Rectal smooth muscle tissue (tissue), 1 donor: ENCODE measurements at regions not wholly inside any gene's neighbourhood (a gene's known extent, or its start where the extent isn't known, plus 50 kb on each side); places are given as distances from the start of the nearest gene placed in this dataset.

Source experiments
- H3K27ac ChIP-seq: one replicate; pipeline ENCODE4 v1.7.0; 2013; ENCODE audit warnings: low read depth, low read length, inconsistent platforms
- H3K27me3 ChIP-seq: one replicate; pipeline ENCODE4 v1.7.0; 2013; ENCODE audit warnings: low read length; ENCODE audit not compliant: control insufficient read depth, insufficient read depth
- H3K36me3 ChIP-seq: one replicate; pipeline ENCODE4 v1.7.0; 2013; ENCODE audit warnings: low read length; ENCODE audit not compliant: control insufficient read depth, insufficient read depth
- H3K4me1 ChIP-seq: one replicate; pipeline ENCODE4 v1.7.0; 2013; ENCODE audit warnings: low read length; ENCODE audit not compliant: control insufficient read depth, insufficient read depth
- H3K4me3 ChIP-seq: one replicate; pipeline ENCODE4 v1.7.0; 2013; ENCODE audit warnings: low read length
- H3K9ac ChIP-seq: one replicate; pipeline ENCODE4 v1.7.0; 2013; ENCODE audit warnings: low read length

DNA sequence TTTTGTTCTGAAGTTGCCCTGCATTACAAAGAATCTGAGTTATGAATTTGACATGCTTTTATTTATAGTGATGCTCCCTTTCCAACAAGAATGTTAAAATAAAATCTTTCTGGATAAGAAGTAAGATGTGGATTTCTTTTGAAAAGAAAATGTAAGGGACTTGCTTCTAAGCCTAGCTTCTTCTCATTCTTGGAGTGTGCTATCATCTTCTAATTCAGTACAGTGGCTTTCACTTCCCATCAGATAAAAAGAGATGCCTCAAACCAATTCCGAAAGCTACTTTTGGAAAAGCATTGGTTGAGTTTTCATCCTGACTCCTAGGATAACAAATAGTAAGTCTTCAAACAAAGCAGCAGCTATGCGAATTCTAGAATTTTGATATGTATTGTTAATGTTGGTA, 197.0 kb upstream of the ZPLD1 start:
- Histone ChIP-seq H3K4me3 (no peak overlapping the region), H3K27ac (no peak overlapping the region), H3K4me1 (no peaks in the 10 kb centered on the region), H3K27me3 (no peaks in the 10 kb centered on the region), H3K9ac (no peak overlapping the region), H3K36me3 (no peaks in the 10 kb centered on the region)

DNA sequence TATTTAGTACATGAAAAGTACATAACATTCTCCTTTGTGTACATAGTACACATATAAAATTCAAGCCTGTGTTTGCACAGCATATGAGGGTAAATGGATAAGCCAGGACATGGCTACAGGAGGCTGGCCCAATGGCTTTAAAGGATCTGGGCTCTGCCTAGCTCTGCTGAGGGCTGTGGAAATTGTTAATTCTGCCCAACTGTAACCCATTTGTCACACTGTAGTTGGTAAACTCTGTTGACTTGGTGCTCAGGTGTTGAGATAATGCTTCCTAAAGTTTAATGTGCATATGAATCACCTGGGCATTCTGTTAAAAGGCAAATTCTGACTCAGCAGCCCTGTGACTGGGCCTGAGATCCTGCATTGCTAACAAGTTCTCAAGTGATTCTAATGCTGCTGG, 196.5 kb upstream of the ZPLD1 start:
- Histone ChIP-seq H3K4me1 (no peaks in the 10 kb centered on the region), H3K36me3 (no peaks in the 10 kb centered on the region), H3K27me3 (no peaks in the 10 kb centered on the region), H3K27ac (no peak overlapping the region), H3K4me3 (no peak overlapping the region), H3K9ac (no peak overlapping the region)

DNA sequence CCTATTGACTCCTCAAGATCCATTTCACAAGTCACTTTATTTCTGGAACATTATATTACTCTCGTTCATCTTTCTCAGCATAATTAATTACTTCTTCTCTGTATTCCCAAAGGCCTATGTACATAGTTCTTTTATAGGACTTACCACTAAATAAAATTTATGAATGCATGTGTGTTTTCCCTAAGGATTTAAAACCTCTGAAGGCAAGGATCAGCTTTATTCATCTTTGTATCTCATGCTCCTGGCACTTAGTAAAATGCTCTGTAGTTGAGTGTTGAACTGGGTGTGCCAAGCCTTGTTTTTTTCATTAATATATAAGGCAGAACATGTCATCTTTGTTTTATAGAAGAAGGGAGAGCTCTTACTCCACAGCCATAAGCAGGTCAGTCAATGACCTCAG, 194.1 kb upstream of the ZPLD1 start:
- no peaks in the 10 kb centered on the region for H3K27me3 ChIP-seq
- no peaks in the 10 kb centered on the region for H3K36me3 ChIP-seq
- H3K9ac ChIP-seq, result no peak overlapping the region
- H3K4me3 ChIP-seq, result no peak overlapping the region
- H3K27ac ChIP-seq, result no peak overlapping the region
- no peaks in the 10 kb centered on the region for H3K4me1 ChIP-seq

DNA sequence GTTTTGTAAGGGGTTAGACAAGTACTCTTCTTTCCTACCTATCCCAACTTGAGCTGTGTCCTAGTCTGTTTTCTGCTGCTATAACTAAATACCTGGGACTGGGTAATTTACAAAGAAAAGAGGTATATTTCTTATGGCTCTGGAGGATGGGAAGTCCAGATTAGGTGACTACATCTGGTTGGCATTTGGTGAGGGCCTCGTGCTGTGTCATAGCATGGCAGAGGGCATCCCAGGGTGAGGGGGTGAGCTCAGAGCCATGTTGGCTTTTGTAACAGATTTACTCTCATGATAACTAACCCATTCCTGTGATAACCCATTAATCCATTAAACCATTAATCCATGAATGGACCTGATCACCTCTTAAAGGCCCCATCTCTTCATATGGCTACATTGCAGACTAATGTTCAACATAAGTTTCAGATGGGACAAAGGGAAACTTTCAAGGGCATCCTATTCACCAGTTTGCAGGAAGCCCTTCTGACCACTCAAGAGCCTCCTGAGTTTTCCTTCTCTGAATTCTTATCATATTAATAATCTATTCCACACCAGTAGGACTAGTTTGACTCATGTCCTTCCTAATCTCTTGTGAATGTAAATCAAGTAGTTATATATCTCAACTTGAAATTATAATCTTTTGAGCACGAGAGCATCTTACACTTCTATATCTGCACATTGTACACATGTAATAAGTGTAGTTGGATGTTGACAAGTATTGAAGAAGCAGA, 185.7 kb upstream of the ZPLD1 start:
- no peaks in the 10 kb centered on the region for H3K4me1 ChIP-seq
- H3K4me3 ChIP-seq, result no peak overlapping the region
- no peak overlapping the region for H3K9ac ChIP-seq
- no peaks in the 10 kb centered on the region for H3K36me3 ChIP-seq
- no peaks in the 10 kb centered on the region for H3K27me3 ChIP-seq
- no peak overlapping the region for H3K27ac ChIP-seq

DNA sequence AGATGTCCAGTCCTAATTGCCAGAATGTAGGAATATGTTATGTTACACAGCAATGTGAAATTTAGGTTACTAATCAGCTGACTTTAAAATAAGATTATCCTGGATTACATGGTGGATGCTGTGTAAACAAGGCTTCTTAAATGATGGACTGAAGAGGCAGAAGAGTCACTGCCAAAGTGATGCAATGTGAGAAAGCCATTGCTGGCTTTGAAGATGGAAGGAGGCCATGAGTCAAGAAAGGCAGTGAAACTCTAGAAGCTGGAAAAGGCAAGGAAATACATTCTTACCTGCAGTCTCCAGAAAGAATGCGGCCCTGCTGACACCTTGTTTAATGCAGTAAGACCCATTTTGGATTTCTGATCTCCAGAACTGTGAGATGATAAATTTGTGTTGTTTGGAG, 179.1 kb upstream of the ZPLD1 start:
- Histone ChIP-seq H3K4me3 (no peak overlapping the region), H3K4me1 (no peaks in the 10 kb centered on the region), H3K27me3 (no peaks in the 10 kb centered on the region), H3K9ac (no peak overlapping the region), H3K36me3 (no peaks in the 10 kb centered on the region), H3K27ac (no peak overlapping the region)

DNA sequence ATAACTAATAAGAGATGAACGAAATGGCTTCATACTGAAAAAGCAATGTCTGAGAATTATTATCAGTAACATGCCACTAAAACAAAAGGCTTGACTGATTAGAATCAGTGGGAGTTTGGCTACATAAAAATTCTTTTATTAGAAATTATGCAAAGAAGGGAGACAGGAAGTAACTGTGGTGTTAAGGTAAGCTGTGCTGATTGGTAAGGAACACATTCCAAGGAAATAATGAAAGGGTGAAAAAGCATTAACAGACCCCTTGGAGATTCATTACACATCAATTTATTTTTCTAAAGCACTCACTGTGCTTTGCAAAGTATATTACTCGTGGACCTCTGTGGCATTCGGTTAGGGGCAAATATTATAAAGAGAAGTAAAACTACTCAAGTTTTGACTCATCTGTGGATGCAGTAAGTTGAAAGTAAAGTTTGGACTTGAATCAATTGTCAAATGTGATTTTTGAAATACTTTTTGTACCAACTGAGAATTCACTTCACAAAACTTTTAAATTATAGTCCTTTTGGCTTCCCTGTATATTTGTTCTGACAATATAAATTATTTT, 176.1 kb upstream of the ZPLD1 start:
- no peaks in the 10 kb centered on the region for H3K4me1 ChIP-seq
- no peak overlapping the region for H3K4me3 ChIP-seq
- no peak overlapping the region for H3K27ac ChIP-seq
- no peak overlapping the region for H3K9ac ChIP-seq
- H3K36me3 ChIP-seq, result no peaks in the 10 kb centered on the region
- no peaks in the 10 kb centered on the region for H3K27me3 ChIP-seq

DNA sequence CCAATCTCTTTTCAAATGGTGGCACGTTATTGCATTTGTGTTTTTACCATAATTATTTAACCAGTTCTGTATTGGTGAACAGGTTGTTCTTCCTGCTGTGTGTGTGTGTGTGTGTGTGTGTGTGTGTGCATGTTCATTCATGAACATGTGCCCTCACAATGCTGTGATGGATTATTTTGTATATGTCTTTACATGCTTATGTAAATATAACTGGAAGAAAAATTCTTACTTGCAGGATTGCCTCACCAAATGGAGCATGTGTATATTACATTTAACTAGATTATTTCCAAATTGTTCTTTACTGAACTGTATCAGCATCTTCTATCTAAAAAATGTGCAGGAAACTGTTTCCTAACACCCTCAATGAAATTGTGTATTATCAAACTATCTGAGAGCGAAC, 175.2 kb upstream of the ZPLD1 start:
- H3K27ac ChIP-seq, result no peak overlapping the region

DNA sequence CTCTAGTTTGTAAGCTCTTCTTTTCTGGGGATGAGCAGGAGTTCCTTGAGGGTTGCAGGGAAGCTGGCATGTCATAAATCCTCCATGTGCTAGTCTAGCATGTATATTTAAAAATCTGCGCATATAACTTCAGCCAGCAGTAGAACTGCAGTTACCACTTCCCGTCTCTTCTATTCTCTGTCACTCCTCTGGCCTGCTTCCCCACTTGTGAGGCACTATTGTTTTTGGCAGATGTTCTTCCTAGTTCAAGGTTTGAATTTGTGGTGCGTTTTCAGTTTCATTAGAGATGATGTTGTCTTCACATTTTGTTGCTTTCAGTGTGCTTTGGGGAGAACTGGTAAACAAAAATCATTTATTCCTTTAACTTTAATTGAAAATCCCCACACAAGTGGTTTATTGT, 169.1 kb upstream of the ZPLD1 start:
- H3K4me3 ChIP-seq, result no peak overlapping the region
- H3K27me3 ChIP-seq, result no peaks in the 10 kb centered on the region
- no peak overlapping the region for H3K9ac ChIP-seq
- no peaks in the 10 kb centered on the region for H3K4me1 ChIP-seq
- H3K36me3 ChIP-seq, result no peaks in the 10 kb centered on the region
- H3K27ac ChIP-seq, result no peak overlapping the region

More for the DNA sequence above, 175.2 kb upstream of the ZPLD1 start:
- no peaks in the 10 kb centered on the region for H3K36me3 ChIP-seq
- H3K4me1 ChIP-seq, result no peaks in the 10 kb centered on the region
- no peak overlapping the region for H3K9ac ChIP-seq
- H3K4me3 ChIP-seq, result no peak overlapping the region
- H3K27me3 ChIP-seq, result no peaks in the 10 kb centered on the region

DNA sequence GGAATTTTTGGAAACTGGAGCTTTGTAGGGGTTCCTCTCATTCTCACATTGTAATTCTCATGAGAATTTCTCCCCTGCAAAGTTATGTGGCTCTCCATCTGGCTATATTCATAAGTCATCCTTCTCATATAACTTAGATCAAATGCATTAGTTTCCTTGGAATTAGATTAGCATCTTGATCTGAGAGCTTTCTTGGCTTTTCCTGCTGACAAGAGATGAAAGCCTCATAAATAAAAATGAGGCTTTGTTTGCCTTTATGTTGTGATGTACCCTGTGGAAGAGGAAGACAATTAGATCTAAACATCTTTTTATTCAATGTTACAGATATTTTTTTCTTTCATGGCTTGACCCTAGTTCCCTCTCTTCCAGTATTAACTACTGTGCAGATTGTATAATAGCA, 165.4 kb upstream of the ZPLD1 start:
- no peak overlapping the region for H3K9ac ChIP-seq
- no peaks in the 10 kb centered on the region for H3K36me3 ChIP-seq
- no peak overlapping the region for H3K4me3 ChIP-seq
- no peak overlapping the region for H3K27ac ChIP-seq
- no peaks in the 10 kb centered on the region for H3K4me1 ChIP-seq
- no peaks in the 10 kb centered on the region for H3K27me3 ChIP-seq

DNA sequence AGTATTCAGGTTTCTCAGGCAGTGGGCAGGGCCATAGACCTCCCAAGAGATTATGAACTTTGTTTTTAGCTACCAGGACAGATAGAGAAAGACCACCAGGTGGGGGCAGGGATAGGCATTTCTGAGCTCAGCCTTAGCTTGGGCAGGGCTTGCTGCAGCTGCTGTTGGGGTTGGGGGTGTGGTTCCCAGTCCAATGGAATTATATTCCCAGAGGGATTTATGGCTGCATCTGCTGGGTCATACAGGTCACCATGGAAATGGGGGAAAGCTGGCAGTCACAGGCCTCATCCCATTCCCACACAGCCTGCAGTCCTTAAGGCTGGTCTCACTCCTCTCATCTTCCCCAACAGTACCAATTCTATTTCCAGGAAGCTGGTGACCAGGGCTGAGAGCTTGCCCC, 144.6 kb upstream of the ZPLD1 start:
- Histone ChIP-seq H3K27me3 (no peaks in the 10 kb centered on the region), H3K4me3 (no peak overlapping the region), H3K27ac (no peak overlapping the region), H3K4me1 (no peaks in the 10 kb centered on the region), H3K9ac (no peak overlapping the region), H3K36me3 (no peaks in the 10 kb centered on the region)

DNA sequence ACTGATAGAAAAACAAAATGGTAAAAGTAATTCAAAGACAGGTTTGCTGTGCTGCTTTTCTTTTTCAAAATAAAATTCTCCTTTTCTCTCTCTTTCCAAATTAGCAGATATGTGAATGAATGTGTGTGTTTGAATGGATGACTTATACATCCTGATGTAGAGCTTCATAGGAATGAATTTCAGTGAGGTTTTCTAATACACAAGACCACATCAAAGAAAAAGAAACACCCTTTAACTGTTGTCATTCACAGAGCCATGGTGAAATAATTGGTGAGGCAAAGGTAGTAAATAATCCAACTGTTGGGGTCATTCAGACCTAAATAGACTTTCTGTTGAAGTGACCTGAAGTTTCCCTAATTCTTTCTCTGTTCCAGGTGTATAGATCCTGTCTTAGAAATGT, 139.1 kb upstream of the ZPLD1 start:
- Histone ChIP-seq H3K4me3 (no peak overlapping the region), H3K27me3 (no peaks in the 10 kb centered on the region), H3K9ac (no peak overlapping the region), H3K27ac (no peak overlapping the region), H3K36me3 (no peaks in the 10 kb centered on the region), H3K4me1 (no peaks in the 10 kb centered on the region)

DNA sequence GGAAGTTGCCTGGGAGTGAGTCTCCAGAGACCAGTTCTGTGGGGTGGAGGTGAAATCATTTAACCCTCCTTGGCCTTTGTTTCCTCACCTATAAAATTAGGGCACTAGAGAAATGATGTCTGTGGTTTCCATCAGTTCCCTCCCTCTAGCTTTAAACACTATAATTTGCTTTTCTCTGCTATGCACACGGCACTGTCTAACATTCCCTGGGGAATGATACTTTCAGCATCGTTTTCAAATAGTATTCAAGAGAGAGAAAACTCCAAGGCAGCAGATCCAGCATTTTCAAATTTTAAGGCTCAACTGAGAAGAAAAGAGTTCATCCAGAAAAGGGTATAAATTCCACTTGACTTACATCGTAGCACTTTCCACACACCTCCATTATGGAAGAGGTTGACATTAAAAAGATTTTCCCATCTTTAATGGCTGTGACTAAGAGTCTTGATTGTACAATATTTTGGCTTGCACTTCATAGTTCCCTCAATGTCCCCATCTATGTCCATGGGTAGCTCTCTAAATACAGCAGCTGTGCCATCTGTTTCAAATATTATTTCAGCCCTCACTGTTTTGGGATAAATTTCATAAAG, 137.7 kb upstream of the ZPLD1 start:
- Histone ChIP-seq H3K27ac (no peak overlapping the region), H3K4me1 (no peaks in the 10 kb centered on the region), H3K4me3 (no peak overlapping the region), H3K9ac (no peak overlapping the region), H3K27me3 (no peaks in the 10 kb centered on the region), H3K36me3 (no peaks in the 10 kb centered on the region)
